ENCODE measurements at regions not wholly inside any gene's neighbourhood (a gene's known extent, or its start where the extent isn't known, plus 50 kb on each side); places are given as distances from the start of the nearest gene placed in this dataset.

DNA sequence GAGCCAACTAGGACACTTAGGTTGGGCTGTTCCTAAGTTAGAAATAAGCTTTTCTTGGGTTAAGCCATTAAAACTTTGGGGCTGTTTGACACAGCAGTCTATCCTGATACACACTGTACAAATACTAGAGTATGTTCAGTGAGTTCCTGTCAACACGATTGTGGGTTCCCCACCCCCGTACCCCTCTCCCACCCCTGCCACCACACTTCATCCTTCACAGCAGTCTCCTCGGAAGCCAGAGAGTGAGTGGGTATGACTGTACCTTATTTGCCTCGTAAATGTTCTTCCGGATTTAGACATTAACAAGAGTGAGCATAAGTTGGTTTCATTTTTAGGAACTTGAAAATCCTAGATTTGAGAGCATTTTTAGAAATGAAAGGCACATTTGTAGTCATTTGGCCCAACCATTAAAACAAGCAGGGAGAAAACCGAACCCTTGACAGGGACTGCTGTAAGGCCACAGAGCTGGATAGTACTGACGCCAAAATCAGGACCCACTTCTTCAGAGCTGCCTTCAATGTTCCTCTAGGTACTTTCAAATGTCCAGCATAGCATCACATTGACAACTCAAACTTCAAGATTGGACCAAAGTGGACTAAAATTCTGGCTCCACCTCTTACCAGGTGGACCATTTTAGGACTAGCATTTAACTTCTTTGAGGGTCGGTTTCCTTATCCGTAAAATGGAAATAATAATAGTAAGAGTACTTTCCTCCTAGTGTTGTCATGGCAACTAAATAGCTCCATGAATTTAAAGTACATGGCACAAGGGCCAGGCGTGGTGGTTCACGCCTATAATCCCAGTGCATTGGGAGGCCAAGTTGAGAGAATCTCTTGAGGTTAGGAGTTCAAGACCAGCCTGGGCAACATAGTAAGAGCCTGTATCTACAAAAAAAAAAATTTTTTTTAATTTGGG lies 166.3 kb upstream of the SERTAD2 start:
- TF ChIP-seq, protein P1, sequence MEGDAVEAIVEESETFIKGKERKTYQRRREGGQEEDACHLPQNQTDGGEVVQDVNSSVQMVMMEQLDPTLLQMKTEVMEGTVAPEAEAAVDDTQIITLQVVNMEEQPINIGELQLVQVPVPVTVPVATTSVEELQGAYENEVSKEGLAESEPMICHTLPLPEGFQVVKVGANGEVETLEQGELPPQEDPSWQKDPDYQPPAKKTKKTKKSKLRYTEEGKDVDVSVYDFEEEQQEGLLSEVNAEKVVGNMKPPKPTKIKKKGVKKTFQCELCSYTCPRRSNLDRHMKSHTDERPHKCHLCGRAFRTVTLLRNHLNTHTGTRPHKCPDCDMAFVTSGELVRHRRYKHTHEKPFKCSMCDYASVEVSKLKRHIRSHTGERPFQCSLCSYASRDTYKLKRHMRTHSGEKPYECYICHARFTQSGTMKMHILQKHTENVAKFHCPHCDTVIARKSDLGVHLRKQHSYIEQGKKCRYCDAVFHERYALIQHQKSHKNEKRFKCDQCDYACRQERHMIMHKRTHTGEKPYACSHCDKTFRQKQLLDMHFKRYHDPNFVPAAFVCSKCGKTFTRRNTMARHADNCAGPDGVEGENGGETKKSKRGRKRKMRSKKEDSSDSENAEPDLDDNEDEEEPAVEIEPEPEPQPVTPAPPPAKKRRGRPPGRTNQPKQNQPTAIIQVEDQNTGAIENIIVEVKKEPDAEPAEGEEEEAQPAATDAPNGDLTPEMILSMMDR (conservative IDR thresholded peaks at IDR 0.05 in 1 of 2, IDR thresholded peaks at IDR 0.05 in 1 of 2; ENCODE audit: low read depth in 1 of 2, low read length in 2 of 2), result no peak
- TF ChIP-seq EZH2 (IDR thresholded peaks at IDR 0.05; ENCODE audit: low read length, missing control alignments), result no peak

Measured in fibroblast of lung (primary cell).